Esophagus mucosa (tissue), 1 donor: ENCODE measurements at regions not wholly inside any gene's neighbourhood (a gene's known extent, or its start where the extent isn't known, plus 50 kb on each side); places are given as distances from the start of the nearest gene placed in this dataset.

Source experiments
- ATAC-seq: fragments of 200-7000 bp; cut with Tn5 transposase; one replicate; pipeline ENCODE4 v1.9.1; 2020
- donor health status: DM: yes; HTN: yes; CAD: no.

GRCh38 chr4:101563126-101563525 is 215.8 kb upstream of the PPP3CA start:
- ATAC-seq, result no peak

- ATAC-seq, result no peak
Observed at GRCh38 chr4:101556842-101557241, 209.5 kb upstream of the PPP3CA start.

GRCh38 chr4:101555341-101555880 is 208.1 kb upstream of the PPP3CA start:
- ATAC-seq, result peak; percentile 54

GRCh38 chr4:101540336-101540735 is 193.0 kb upstream of the PPP3CA start:
- no peak for ATAC-seq

- no peak for ATAC-seq
Observed at GRCh38 chr4:101528526-101528925, 181.2 kb upstream of the PPP3CA start.

GRCh38 chr4:101527188-101527587 is 179.9 kb upstream of the PPP3CA start:
- ATAC-seq, result no peak

GRCh38 chr4:101515566-101515965 is 168.2 kb upstream of the PPP3CA start:
- no peak for ATAC-seq

GRCh38 chr4:101515099-101515498 is 167.8 kb upstream of the PPP3CA start:
- no peak for ATAC-seq

- no peak for ATAC-seq
Observed at GRCh38 chr4:101512416-101512815, 165.1 kb upstream of the PPP3CA start.

GRCh38 chr4:101501421-101501820 is 154.1 kb upstream of the PPP3CA start:
- no peak for ATAC-seq

GRCh38 chr4:101500742-101501141 is 153.4 kb upstream of the PPP3CA start:
- ATAC-seq, result peak; percentile 23

- no peak for ATAC-seq
Observed at GRCh38 chr4:101475246-101475645, 127.9 kb upstream of the PPP3CA start.

- no peak for ATAC-seq
Observed at GRCh38 chr4:101471201-101471600, 123.9 kb upstream of the PPP3CA start.

GRCh38 chr4:101464596-101464995 is 117.3 kb upstream of the PPP3CA start:
- ATAC-seq, result no peak

GRCh38 chr4:101458914-101459313 is 111.6 kb upstream of the PPP3CA start:
- no peak for ATAC-seq

GRCh38 chr4:101458473-101458872 is 111.1 kb upstream of the PPP3CA start:
- ATAC-seq, result no peak

- ATAC-seq, result no peak
Observed at GRCh38 chr4:101451086-101451485, 103.8 kb upstream of the PPP3CA start.

GRCh38 chr4:101441446-101441845 is 94.1 kb upstream of the PPP3CA start:
- ATAC-seq, result no peak

- ATAC-seq, result no peak
Observed at GRCh38 chr4:101439926-101440325, 92.6 kb upstream of the PPP3CA start.

GRCh38 chr4:101421386-101421785 is 74.1 kb upstream of the PPP3CA start:
- no peak for ATAC-seq

GRCh38 chr4:101420661-101421060 is 73.3 kb upstream of the PPP3CA start:
- no peak for ATAC-seq

- ATAC-seq, result no peak
Observed at GRCh38 chr4:101419336-101420135, 72.2 kb upstream of the PPP3CA start.

GRCh38 chr4:101418466-101418865 is 71.1 kb upstream of the PPP3CA start:
- no peak for ATAC-seq

- ATAC-seq, result no peak
Observed at GRCh38 chr4:101418055-101418454, 70.7 kb upstream of the PPP3CA start.

- ATAC-seq, result no peak
Observed at GRCh38 chr4:101417046-101417445, 69.7 kb upstream of the PPP3CA start.
